CD4-positive, alpha-beta T cell treated with Interleukin-12 subunit alpha and Interleukin-12 subunit beta, for 1 hour (primary cell): ENCODE measurements at regions not wholly inside any gene's neighbourhood (a gene's known extent, or its start where the extent isn't known, plus 50 kb on each side); places are given as distances from the start of the nearest gene placed in this dataset.
"Not testable (repeated sequence)": the region's sequence is repeated elsewhere in the genome, so short reads cannot be mapped to it uniquely, and the experiment has no call there.

Source experiments
- DNase-seq: peaks from one replicate; pipeline ENCODE4 v3.0.0-alpha.2; 2020

DNA sequence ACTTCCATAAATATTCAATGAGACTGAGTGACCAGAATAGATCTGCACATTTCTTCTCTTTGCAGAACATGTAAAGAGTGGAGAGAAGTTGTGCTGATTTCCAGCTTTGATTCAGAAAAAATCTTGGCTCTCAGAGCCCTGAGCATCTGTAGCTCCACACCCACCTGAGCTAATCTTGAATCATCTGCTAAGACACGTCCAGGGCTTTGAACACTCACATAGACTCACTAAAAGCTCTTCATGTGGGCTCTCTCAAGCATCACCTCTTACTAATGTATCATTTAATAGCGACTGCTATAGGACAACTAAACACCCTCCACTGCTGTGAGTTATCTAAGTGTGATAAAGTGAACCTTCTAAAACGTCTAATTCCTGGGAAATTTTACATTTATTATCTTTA, 147.7 kb upstream of the GRIA3 start:
- DNase-seq, result no peak

DNA sequence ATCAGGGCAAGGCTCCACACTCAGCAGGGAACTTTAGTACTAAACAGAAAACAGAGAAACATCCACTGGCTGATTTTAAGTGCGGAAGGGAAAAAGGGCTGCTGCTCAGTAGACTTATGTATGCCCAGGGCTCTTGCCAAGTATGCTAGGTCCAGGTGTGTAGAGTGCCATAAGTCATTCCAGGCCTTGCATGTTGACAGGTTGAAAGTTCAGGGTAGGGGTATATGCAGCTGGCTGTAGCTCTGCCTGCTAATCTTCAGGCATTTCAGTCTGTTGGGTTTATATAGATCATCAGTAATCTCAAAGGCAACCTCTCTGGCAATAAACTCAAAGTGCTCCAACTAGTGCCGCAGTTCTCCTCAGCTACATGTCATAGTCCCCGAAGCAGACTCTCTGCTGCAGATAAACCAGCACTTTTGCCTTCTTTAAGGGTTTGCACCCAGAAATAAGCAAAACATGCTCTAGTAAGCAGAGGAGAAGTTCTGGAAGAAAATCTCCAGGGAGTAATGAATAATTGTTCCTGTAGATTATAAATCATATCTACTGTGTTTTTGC, 134.9 kb upstream of the GRIA3 start:
- no peak for DNase-seq

DNA sequence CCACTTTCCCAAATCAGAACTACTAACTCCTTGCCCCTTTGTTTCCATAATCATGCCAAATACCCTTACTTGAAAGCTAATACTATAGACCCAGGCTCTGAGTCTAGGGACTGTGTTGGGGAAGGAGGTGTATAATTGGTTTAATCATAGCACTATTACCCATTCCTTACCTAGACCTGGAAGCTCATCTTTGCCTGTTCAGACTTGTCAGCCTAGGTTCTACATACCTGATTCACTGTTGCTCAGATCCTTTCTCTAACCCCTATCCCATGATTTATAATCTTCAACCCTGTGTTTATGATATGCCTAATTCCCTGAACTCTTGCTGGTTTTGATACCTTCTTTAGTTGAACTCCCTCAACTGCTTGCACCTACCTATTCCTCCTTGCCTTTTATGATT, 123.1 kb upstream of the GRIA3 start:
- no peak for DNase-seq

DNA sequence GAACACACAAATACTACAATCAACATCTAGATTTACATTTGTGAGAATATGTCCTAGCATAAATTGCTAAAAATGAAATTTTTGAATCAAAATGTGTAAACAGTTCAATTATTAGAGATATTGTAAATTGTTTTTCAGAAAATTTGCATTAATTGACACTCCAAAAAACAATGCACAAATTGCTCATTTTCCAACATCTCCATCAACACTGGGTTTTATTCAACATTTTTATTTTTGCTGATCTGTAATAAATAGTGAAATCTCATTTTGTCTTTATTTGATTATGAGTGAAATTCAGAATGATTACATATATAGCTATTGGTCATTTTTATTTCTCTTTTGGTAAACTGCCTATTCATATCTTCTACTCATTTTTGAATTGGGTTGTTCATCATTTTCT, 120.0 kb upstream of the GRIA3 start:
- DNase-seq, result no peak

DNA sequence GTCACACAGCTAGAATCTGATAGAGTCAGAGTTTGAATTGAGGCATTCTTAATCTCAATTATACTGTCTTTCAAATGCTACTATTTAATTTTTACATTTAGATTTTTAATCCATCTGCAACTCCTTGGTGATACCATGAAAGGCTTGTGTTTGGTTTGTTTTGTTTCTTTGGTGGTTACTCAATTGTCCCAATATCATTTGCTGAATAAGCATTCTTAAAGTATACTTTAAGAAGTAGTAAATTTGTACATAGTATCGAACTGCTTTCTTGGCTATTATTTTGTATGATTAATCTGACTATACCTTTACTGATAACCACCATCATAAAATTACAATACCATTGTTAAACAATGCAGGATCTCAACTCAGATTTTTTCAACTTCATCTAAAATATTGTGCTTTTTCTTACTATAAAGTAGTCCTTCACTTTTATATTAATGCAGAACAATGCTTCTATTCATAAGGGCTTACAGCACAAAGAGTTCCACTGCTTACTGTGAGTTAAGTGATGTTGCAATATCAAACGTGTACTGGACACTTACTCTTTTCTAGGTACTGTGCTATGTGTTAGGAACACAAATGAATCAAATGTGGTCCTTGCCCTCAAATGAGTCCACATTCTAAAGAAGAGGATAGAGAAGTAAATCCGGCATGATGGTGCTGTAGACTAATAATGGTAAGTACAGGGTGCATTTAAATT, 111.2 kb upstream of the GRIA3 start:
- no peak for DNase-seq

DNA sequence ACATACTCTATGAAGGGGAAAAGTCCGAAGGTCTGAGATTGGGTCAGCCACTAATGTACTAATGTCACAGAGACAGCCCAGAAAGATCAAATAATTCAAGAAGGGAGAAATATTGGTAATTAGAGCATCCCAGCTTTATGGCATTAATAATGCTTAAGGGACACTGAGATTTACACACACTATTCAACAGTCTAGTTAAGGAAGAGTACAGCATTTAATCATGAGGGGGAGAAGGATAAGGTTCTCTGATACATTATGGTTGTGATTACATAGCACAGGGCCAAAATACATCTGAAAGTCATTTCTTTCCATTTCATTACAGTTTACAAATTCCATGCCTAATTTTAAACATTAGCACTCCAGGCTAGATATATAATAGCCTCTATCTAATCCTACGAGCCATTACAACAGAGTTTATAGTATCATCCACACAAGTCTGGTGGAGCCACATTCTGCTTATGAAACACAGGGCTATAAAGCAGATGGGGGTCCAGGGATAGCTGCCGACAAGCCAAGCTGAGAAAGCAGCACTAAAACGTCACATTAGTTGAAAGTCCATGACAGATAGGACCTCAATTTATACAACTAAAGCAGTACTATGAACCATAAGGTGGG, 108.0 kb upstream of the GRIA3 start:
- no peak for DNase-seq

DNA sequence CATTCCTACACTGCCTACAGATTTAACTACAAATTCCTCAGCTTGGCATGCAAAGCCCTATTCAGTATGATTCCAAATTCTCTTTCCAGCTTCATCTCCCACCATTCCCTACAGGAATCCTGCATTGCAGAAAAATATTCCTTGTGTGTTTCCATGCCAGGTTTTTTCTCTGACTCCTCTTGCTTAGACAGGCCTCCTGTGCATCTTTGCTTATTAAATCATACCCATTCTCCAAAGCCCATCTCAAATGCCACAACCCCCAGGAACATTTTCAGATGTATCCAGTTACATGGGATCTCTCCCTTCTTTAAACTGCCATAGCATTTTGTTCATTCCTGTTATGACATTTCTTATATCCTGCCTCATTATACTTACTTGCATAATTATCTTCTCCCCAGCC, 106.4 kb upstream of the GRIA3 start:
- DNase-seq, result no peak

DNA sequence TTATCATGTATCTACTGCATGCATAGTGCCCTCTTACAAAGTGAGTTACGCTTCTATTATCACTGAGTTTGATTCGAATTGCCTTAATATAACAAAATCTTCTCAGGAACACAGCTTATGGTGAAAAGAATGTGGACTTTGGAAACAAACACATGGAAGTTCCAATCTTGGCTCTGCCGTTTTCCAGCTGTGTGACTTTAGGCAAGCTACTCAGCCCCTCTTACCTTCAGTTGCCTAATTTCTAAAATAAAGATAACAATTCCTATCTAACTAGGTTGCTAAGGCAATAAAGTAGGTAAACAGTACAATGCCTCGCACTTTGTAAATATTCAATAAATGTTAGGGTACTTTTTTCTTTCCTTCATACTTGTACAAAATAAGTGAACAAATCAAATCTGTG, 104.0 kb upstream of the GRIA3 start:
- DNase-seq, result no peak

DNA sequence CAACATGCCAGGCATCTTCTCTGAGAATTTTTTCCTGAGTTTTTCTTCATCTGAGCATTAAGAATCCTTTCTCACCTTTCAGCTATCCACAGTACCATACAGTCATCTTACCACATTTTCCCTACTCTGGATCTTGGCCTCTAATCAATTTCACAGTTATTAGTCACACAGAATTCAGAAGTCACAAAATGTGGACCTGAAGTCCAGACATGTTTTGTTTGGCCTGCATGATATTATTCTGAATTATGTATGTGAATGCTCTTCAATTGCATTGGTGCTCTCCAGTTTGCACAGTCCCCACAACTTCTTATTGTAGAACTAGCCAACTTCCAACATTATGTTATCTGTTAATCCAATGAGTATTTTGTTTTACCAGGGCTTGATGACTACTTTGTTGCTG, 102.3 kb upstream of the GRIA3 start:
- DNase-seq, result no peak

DNA sequence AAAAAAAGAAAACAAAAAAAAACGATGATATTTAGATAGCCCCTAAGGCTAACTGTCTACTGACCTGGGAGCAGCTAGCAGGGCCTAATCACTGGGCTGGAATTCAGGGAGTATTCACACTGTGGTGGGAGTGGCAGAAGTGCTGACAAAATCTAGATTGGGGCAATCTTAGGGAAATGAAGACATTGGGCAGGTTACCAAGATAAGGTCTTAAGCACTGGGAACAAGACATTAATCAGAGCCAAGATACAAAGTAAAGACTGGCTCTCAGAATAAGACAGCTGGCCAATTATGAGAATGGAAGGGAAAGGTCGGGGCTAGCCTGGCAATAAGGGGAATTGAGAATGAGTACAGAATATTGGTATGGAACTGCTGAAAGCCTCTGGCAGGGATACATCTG, 100.2 kb upstream of the GRIA3 start:
- no peak for DNase-seq

DNA sequence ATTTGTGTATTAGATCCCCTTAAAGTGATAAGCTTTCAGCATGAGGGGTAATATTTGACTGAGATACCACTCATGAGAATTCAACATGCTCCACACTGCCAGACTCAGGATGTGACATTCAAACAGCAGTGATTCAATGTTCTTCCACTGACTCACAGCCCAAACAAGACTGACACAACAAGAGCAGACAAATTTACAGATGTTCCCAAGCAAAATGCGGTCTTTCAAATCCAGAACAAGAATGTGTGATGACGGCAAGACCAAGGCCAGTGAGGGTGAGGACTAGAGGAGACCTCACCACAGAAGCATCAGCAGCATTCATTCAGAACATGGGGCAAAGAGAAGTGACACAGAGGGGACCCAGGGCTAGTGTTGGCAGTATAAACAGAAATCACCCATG, 99.3 kb upstream of the GRIA3 start:
- DNase-seq, result no peak

DNA sequence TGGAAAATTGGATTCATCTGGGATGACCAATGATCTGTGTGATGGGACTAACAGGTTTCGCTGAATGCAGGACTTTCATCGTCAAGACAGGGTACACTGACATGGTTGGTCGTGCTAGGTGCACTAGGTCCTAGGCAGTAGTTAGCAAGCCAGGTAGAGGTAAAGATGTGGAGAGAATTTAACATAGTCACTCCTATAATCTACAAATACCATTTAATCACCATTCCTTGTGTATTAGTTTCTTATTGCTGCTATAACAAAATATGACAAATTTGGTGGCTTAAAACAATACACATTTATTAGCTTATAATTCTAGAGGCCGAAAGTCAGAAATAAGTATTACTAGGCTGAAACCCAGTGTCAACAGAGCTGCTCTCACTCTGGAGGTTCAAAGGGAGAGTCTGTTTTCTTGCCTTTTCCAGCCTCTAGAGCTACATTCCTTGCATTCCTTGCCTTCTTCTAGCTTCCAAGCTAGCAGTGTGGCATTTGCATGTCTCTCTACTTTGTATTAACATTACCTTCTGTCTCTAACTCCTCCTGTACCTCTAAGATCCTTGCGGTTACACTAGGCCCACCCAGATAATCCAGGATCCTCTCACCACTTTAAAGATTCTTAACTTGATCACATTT, 98.7 kb upstream of the GRIA3 start:
- DNase-seq, result no peak

DNA sequence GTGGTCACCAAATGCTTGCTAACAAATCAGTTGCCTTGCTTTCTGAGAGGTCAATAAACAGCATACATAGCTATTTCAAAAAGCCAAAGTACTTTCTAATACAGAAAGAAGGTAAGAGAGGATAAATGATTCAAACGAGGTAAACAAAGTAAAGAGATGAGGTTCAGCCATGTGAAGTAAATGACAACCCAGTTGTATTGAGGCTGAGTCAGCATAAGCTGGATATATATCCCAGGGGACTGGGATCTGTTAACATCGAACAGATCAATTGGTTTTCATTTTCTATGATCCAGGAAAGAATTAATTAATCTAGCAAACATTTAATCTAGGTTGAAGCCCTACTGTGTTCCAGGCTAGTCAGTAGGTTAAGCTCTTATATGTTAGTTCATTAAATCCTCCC, 97.3 kb upstream of the GRIA3 start:
- DNase-seq, result no peak

DNA sequence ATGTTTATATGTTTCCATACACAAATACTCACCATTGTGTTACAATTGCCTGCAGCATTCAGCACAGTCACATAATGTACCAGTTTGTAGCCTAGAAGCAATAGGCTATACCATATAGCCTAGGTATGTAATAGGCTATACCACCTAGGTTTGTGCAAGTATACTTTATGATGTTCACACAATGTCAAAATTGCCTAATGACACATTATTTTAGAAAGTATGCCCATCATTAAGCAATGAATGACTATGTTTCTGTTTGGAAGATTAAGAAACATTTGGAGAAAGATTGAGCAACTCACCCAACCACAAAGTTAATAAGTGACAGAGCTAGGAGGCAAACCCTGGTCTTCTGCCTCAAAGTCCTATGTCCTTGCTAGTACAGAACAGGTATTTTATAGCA, 96.8 kb upstream of the GRIA3 start:
- DNase-seq, result no peak

DNA sequence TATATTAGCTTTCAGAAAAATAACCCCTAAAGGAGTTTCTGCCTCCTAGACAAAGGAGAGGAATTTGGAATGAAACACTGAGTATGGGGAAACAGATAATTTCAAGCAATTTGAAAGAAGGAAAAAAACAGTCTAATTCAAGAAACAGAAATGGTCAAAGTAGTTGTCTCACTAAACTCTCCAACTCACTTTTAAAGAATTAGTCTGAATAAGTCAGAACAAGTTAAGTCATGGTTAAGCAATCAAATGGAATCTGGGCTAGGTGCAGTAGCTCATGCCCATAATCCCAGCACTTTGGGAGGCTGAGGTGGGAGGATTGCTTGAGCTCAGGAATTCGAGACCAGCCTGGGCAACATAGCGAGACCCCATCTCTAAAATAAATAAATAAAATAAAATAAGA, 95.7 kb upstream of the GRIA3 start:
- no peak for DNase-seq

DNA sequence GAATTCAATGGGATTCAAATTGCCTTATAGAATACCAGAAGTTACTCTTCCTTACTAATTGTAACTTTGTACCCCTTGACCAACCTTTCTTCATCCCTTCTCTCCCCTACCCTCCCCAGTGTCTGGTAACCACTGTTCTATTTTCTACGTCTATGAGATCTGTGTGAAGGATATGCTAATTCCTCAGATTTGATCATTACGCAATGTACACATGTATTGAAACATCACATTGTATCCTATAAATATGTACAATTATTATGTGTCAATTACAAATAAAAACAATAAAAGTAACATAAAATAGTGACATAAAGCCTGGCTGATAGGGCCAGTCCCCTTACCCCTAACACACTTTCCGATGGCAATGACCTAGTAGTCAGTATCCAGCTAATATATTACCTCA, 95.1 kb upstream of the GRIA3 start:
- no peak for DNase-seq

DNA sequence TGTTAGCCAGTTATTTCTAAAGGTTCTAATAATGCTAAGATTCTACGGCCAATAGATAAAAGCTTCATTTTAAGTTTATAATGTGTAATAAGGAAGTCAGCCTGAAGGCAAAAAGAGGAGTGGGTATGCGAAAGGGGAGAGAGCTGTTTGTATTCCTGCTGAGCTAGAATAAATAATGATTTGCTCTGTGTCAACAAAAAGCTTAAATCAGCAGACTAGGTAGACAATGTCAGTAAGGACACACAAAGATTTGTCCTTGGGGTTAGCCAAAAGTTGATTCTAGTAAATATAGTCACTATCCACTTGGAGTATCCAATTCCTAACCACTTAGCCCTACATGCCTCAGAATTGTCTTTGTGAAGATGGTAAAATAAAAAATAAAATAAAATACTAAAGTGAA, 90.3 kb upstream of the GRIA3 start:
- no peak for DNase-seq

DNA sequence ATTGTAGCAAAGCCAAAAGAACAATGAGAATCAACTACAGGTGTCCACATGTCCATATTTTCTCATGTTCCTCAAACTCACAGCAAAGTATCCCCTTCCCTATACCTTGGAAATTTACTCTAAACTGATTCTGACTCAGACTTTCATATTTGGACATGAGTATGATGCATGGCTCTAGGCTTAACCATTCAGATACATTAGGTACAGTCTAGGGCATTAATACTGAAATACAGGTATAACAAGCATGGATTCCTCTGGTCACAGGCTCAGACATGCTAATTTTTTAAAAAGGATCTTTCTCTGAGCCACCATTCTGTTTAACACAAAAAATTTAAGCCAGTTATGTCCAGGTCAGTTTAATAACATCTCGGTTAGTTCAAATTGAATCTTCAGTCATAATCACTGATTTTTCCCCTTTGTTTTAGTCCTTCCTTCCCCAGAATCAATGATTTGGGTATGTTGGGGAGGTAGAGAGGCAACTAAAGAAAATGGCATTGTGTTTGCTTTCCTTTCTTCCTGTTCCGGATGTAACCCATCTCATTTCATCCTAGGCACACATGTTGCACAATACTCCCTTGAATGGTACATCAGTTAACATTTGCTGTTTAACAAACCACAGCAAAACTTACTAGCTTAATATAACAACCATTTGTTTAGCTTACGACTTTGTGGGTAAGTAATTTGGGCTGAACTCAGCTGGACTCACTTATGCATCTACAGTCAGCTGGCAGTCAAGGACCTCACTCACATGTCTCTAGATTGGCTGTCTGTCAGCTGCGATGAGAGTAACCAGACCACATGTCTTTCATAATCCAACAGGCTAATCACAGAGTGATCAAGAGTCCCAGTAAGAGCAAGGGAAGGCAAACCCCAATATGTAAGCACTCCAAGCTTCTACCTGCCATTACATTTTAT, 75.3 kb upstream of the GRIA3 start:
- DNase-seq, result no peak

DNA sequence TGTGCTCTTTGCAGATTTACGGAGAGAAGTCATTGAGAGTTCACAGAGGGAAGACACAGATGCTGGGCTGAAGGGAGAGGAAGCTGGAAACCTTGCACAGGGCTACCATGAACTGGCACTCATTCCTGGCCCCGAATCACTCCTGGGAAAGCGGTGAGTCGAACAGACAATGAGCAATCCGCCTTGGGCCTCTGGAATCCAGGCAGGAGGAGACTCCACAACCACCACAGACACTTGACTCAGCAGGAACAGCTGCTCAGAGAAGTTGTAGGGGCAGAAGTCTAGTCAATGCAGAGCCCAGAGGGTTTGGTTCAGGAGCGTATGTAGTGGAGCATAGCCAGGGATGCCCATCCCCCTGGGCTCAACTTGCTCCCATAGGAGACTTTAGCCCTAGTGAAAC, 62.8 kb upstream of the GRIA3 start:
- DNase-seq, result no peak

DNA sequence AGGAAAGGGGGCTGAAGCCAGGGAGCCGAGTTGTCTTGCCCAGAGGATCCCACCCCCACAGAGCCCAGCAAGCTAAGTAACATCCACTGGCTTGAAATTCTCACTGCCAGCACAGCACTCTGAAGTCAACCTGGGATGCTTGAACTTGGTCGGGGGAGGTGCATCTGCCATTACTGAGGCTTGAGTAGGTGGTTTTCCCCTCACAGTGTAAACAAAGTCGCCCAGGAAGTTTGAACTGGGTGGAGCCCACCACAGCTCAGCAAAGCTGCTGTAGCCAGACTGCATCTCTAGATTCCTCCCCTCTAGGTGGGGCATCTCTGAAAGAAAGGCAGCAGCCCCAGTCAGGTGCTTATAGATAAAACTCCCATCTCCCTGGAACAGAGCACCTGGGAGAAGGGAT, 54.3 kb upstream of the GRIA3 start:
- not testable (repeated sequence) for DNase-seq
